Liver (tissue), 3 donors: ENCODE measurements at regions not wholly inside any gene's neighbourhood (a gene's known extent, or its start where the extent isn't known, plus 50 kb on each side); places are given as distances from the start of the nearest gene placed in this dataset.

ENCODE experiments used
- EGR1 ChIP-seq, 2 donors: IDR thresholded peaks; 2 replicates each; pipeline ENCODE4 v1.6.1; 2016 to 2018; ENCODE audit warnings: antibody characterized with exemption in 2 of 2, low read depth in 2 of 2
- RAD21 ChIP-seq, 2 donors: IDR thresholded peaks; 2 replicates each; pipeline ENCODE4 v1.6.1; 2016; ENCODE audit warnings: antibody characterized with exemption in 2 of 2, mild to moderate bottlenecking in 2 of 2
- TF ChIP-seq, protein P1 (sequence below): fragments of 150-350 bp; IDR thresholded peaks from 2 replicates; pipeline ENCODE4 v1.5.1; 2017; ENCODE audit warnings: improper control_type of control experiment, low read depth, low read length; ENCODE audit not compliant: missing input control
- TF ChIP-seq, protein P2 (sequence below): IDR thresholded peaks from 2 replicates; pipeline ENCODE4 v1.6.1; 2016; ENCODE audit warnings: antibody characterized with exemption
- TF ChIP-seq, protein P3 (sequence below): IDR thresholded peaks from 2 replicates; pipeline ENCODE4 v1.6.1; 2016; ENCODE audit warnings: antibody characterized with exemption
- donor health status: healthy.
- donor health status: healthy.

DNA sequence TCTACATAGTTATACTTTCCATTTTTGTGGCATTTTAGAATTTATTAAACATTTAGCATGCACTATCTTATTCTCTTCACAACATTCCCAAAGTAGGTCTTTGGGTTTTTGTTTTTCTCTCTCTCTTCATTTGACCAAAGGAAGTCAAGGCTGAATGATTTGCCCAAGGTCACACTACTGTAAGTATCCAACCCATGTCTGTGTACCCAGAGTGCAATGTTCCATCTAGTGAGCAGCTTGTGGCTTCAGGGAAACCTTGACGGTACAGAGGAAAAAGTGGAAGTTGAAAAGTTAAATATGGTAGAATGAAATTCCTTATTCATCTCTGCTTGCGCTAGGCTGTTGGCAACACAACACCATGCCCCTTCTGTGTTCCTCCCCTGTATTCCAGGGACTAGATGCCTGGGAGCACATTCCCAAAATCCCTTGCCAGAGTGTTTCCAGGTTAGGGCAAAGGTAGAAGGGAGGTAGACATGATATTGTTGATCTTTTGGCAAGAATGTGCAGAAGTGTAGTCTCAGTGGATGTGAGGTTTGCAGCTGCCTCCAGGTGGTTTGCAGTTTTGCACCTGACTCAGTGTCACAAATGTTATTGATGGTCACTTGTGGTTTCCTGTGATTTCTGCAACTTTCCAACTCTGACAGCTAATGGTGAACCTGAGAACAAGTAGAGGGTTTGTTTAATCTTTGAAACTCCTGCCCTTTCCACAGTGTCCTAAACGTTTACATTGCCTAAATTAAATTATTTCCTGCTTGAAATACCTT is 196.7 kb downstream of the RMST start:
- TF ChIP-seq, protein P1, sequence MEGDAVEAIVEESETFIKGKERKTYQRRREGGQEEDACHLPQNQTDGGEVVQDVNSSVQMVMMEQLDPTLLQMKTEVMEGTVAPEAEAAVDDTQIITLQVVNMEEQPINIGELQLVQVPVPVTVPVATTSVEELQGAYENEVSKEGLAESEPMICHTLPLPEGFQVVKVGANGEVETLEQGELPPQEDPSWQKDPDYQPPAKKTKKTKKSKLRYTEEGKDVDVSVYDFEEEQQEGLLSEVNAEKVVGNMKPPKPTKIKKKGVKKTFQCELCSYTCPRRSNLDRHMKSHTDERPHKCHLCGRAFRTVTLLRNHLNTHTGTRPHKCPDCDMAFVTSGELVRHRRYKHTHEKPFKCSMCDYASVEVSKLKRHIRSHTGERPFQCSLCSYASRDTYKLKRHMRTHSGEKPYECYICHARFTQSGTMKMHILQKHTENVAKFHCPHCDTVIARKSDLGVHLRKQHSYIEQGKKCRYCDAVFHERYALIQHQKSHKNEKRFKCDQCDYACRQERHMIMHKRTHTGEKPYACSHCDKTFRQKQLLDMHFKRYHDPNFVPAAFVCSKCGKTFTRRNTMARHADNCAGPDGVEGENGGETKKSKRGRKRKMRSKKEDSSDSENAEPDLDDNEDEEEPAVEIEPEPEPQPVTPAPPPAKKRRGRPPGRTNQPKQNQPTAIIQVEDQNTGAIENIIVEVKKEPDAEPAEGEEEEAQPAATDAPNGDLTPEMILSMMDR: no peak
- TF ChIP-seq, protein P2, sequence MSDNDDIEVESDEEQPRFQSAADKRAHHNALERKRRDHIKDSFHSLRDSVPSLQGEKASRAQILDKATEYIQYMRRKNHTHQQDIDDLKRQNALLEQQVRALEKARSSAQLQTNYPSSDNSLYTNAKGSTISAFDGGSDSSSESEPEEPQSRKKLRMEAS: no peak
- TF ChIP-seq, protein P3, sequence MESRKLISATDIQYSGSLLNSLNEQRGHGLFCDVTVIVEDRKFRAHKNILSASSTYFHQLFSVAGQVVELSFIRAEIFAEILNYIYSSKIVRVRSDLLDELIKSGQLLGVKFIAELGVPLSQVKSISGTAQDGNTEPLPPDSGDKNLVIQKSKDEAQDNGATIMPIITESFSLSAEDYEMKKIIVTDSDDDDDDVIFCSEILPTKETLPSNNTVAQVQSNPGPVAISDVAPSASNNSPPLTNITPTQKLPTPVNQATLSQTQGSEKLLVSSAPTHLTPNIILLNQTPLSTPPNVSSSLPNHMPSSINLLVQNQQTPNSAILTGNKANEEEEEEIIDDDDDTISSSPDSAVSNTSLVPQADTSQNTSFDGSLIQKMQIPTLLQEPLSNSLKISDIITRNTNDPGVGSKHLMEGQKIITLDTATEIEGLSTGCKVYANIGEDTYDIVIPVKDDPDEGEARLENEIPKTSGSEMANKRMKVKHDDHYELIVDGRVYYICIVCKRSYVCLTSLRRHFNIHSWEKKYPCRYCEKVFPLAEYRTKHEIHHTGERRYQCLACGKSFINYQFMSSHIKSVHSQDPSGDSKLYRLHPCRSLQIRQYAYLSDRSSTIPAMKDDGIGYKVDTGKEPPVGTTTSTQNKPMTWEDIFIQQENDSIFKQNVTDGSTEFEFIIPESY: no peak
- TF ChIP-seq EGR1 (IDR thresholded peaks at IDR 0.05; ENCODE audit: low read depth in 2 of 2) (no peak), RAD21 (IDR thresholded peaks at IDR 0.05) (no peak)
